GM19372 (cell line): ENCODE measurements at regions not wholly inside any gene's neighbourhood (a gene's known extent, or its start where the extent isn't known, plus 50 kb on each side); places are given as distances from the start of the nearest gene placed in this dataset.
A peak's percentile ranks its signal among the peaks of the same experiment; 100 is the strongest.

Experiments
- ATAC-seq: cut with Tn5 transposase; IDR thresholded peaks from one replicate; pipeline ENCODE4 v1.9.1; 2021; ENCODE audit warnings: mild to moderate bottlenecking, low read depth, moderate library complexity; ENCODE audit not compliant: unreplicated experiment

GRCh38 chr15:35168464-35168863, 83.4 kb upstream of the NANOGP8 start:
- no peak for ATAC-seq

GRCh38 chr15:35167675-35168074, 82.6 kb upstream of the NANOGP8 start:
- ATAC-seq, result no peak

- ATAC-seq, result no peak
Observed at GRCh38 chr15:35166730-35167359, 81.8 kb upstream of the NANOGP8 start.

- ATAC-seq, result no peak
Observed at GRCh38 chr15:35161694-35162093, 76.6 kb upstream of the NANOGP8 start.

GRCh38 chr15:35159170-35159569, 74.1 kb upstream of the NANOGP8 start:
- no peak for ATAC-seq

- ATAC-seq, result no peak
Observed at GRCh38 chr15:35151782-35152181, 66.7 kb upstream of the NANOGP8 start.

- no peak for ATAC-seq
Observed at GRCh38 chr15:35151381-35151780, 66.3 kb upstream of the NANOGP8 start.

GRCh38 chr15:35150361-35150760, 65.3 kb upstream of the NANOGP8 start:
- ATAC-seq, result no peak

GRCh38 chr15:35145336-35145735, 60.2 kb upstream of the NANOGP8 start:
- ATAC-seq, result no peak

GRCh38 chr15:35142578-35142977, 57.5 kb upstream of the NANOGP8 start:
- no peak for ATAC-seq

- no peak for ATAC-seq
Observed at GRCh38 chr15:35141743-35142471, 56.8 kb upstream of the NANOGP8 start.

GRCh38 chr15:35139822-35140221, 54.7 kb upstream of the NANOGP8 start:
- ATAC-seq, result no peak

GRCh38 chr15:35137190-35137574, 52.1 kb upstream of the NANOGP8 start:
- no peak for ATAC-seq

GRCh38 chr15:35136321-35137189, 51.5 kb upstream of the NANOGP8 start:
- peak; percentile 94 for ATAC-seq
